MM.1S (cell line): ENCODE measurements at regions not wholly inside any gene's neighbourhood (a gene's known extent, or its start where the extent isn't known, plus 50 kb on each side); places are given as distances from the start of the nearest gene placed in this dataset.

Experiments
- DNase-seq: peaks from one replicate; pipeline ENCODE4 v3.0.0-alpha.2; 2015
- H2AFZ ChIP-seq: fragments of 300-600 bp; sonication (generic); 2 replicates; pipeline ENCODE4 v1.6.0; 2016; ENCODE audit warnings: antibody characterized with exemption, low read length
- H3F3A ChIP-seq: fragments of 300-600 bp; sonication (generic); 2 replicates; pipeline ENCODE4 v1.6.1; 2016; ENCODE audit warnings: mild to moderate bottlenecking, antibody characterized with exemption, low read length, moderate library complexity, mixed read lengths; ENCODE audit not compliant: insufficient read depth
- H3K27ac ChIP-seq: fragments of 300-600 bp; sonication (generic); 2 replicates; pipeline ENCODE4 v1.5.1; 2016; ENCODE audit warnings: mild to moderate bottlenecking, low read length
- H3K27me3 ChIP-seq: fragments of 300-600 bp; sonication (generic); replicated peaks from 2 replicates; pipeline ENCODE4 v1.6.0; 2016; ENCODE audit warnings: low read length; ENCODE audit not compliant: insufficient read depth
- H3K36me3 ChIP-seq: fragments of 300-600 bp; sonication (generic); replicated peaks from 2 replicates; pipeline ENCODE4 v1.6.1; 2016; ENCODE audit warnings: mild to moderate bottlenecking, low read length, mixed read lengths; ENCODE audit not compliant: insufficient read depth
- H3K4me1 ChIP-seq: fragments of 300-600 bp; sonication (generic); 2 replicates; pipeline ENCODE4 v1.6.1; 2016; ENCODE audit warnings: low read length, mixed read lengths
- H3K4me2 ChIP-seq: fragments of 300-600 bp; sonication (generic); 2 replicates; pipeline ENCODE4 v1.6.0; 2016; ENCODE audit warnings: low read depth, low read length
- H3K4me3 ChIP-seq: fragments of 300-600 bp; sonication (generic); 2 replicates; pipeline ENCODE4 v1.5.1; 2016; ENCODE audit warnings: low read length, mixed read lengths
- H3K79me2 ChIP-seq: fragments of 300-600 bp; sonication (generic); 2 replicates; pipeline ENCODE4 v1.6.1; 2016; ENCODE audit warnings: mixed run types, low read length, mixed read lengths
- H3K9ac ChIP-seq: fragments of 300-600 bp; sonication (generic); 2 replicates; pipeline ENCODE4 v1.6.1; 2016; ENCODE audit warnings: low read length, mixed read lengths
- H3K9me2 ChIP-seq: fragments of 300-600 bp; sonication (generic); replicated peaks from 2 replicates; pipeline ENCODE4 v1.6.1; 2016; ENCODE audit warnings: mild to moderate bottlenecking, low read length, mixed read lengths; ENCODE audit not compliant: insufficient read depth
- H3K9me3 ChIP-seq: fragments of 300-600 bp; sonication (generic); replicated peaks from 2 replicates; pipeline ENCODE4 v1.6.1; 2016; ENCODE audit warnings: mild to moderate bottlenecking, low read length, mixed read lengths; ENCODE audit not compliant: insufficient read depth
- H4K20me1 ChIP-seq: fragments of 300-600 bp; sonication (generic); 2 replicates; pipeline ENCODE4 v1.6.1; 2016; ENCODE audit warnings: mild to moderate bottlenecking, low read length, moderate library complexity, mixed read lengths; ENCODE audit not compliant: insufficient read depth
- EZH2 ChIP-seq: fragments of 300-600 bp; sonication (generic); optimal IDR thresholded peaks from 2 replicates; pipeline ENCODE3; 2017; ENCODE audit warnings: low read depth, mild to moderate bottlenecking, antibody characterized with exemption, low read length, mixed read lengths
- EZH2phosphoT487 ChIP-seq: fragments of 300-600 bp; sonication (generic); IDR thresholded peaks from 2 replicates; pipeline ENCODE4 v1.6.1; 2018; ENCODE audit warnings: antibody characterized with exemption, low read length
- TF ChIP-seq, protein P1 (sequence below): fragments of 300-600 bp; sonication (generic); IDR thresholded peaks from 2 replicates; pipeline ENCODE4 v1.5.1; 2016; ENCODE audit warnings: antibody characterized with exemption, low read length, mixed read lengths

- no peak for TF ChIP-seq EZH2phosphoT487
- no peak for TF ChIP-seq EZH2
- TF ChIP-seq, protein P1, sequence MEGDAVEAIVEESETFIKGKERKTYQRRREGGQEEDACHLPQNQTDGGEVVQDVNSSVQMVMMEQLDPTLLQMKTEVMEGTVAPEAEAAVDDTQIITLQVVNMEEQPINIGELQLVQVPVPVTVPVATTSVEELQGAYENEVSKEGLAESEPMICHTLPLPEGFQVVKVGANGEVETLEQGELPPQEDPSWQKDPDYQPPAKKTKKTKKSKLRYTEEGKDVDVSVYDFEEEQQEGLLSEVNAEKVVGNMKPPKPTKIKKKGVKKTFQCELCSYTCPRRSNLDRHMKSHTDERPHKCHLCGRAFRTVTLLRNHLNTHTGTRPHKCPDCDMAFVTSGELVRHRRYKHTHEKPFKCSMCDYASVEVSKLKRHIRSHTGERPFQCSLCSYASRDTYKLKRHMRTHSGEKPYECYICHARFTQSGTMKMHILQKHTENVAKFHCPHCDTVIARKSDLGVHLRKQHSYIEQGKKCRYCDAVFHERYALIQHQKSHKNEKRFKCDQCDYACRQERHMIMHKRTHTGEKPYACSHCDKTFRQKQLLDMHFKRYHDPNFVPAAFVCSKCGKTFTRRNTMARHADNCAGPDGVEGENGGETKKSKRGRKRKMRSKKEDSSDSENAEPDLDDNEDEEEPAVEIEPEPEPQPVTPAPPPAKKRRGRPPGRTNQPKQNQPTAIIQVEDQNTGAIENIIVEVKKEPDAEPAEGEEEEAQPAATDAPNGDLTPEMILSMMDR = no peak
- Histone ChIP-seq H3K4me3 (no peak overlapping the region), H3K4me2 (no peak overlapping the region), H3K9ac (no peak overlapping the region), H3K36me3 (no peaks in the 10 kb centered on the region), H3K9me2 (no peaks in the 10 kb centered on the region), H3K27ac (no peak overlapping the region), H3K27me3 (no peaks in the 10 kb centered on the region), H3K9me3 (no peaks in the 10 kb centered on the region), H2AFZ (no peak overlapping the region), H3K79me2 (no peaks in the 10 kb centered on the region), H4K20me1 (no peaks in the 10 kb centered on the region), H3K4me1 (no peaks in the 10 kb centered on the region), H3F3A (no peaks in the 10 kb centered on the region)
- DNase-seq = no peak
Observed at GRCh38 chr9:14479163-14479560, 165.2 kb upstream of the NFIB start.

- Histone ChIP-seq H3K79me2 (no peaks in the 10 kb centered on the region), H3K27ac (no peak overlapping the region)
Observed at GRCh38 chr9:14478175-14479162, 164.5 kb upstream of the NFIB start.

DNA sequence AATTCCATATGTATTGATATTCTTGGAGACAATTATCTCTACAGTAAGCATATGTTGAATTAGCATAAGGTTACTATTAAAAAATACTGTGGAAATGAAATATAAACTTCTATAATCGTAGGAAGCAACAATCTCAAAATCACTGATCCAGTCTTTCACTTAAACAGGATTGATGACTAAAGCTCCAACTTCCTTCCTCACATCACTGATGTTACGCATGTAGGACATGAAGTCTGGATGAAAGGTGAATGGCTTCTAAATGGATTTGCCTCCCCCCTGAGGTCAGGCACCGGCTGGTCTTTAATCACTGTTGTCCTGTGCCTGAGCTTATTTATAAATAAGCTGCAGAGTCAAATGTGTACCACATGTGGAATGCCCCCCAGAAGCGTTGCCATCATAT, 157.1 kb upstream of the NFIB start:
- H3K27me3 ChIP-seq = no peaks in the 10 kb centered on the region
- H3K4me2 ChIP-seq = no peak overlapping the region
- no peaks in the 10 kb centered on the region for H4K20me1 ChIP-seq
- no peak overlapping the region for H3K9ac ChIP-seq
- no peak for DNase-seq
- no peaks in the 10 kb centered on the region for H3K9me3 ChIP-seq
- H2AFZ ChIP-seq = no peak overlapping the region
- no peak overlapping the region for H3K27ac ChIP-seq
- H3F3A ChIP-seq = no peaks in the 10 kb centered on the region
- no peaks in the 10 kb centered on the region for H3K9me2 ChIP-seq
- H3K36me3 ChIP-seq = no peaks in the 10 kb centered on the region
- H3K4me3 ChIP-seq = no peak overlapping the region
- no peaks in the 10 kb centered on the region for H3K79me2 ChIP-seq
- H3K4me1 ChIP-seq = no peaks in the 10 kb centered on the region
- TF ChIP-seq EZH2 = no peak
- TF ChIP-seq, protein P1 = no peak
- TF ChIP-seq EZH2phosphoT487 = no peak

More at GRCh38 chr9:14478175-14479162, 164.5 kb upstream of the NFIB start:
- Histone ChIP-seq H3K4me3 (no peak overlapping the region), H3K9me3 (no peaks in the 10 kb centered on the region), H3K9ac (no peak overlapping the region), H3K4me2 (no peak overlapping the region), H2AFZ (no peak overlapping the region), H4K20me1 (no peaks in the 10 kb centered on the region), H3K4me1 (no peaks in the 10 kb centered on the region), H3F3A (no peaks in the 10 kb centered on the region), H3K27me3 (no peaks in the 10 kb centered on the region), H3K36me3 (no peaks in the 10 kb centered on the region), H3K9me2 (no peaks in the 10 kb centered on the region)
- TF ChIP-seq EZH2 (no peak), EZH2phosphoT487 (no peak)
- TF ChIP-seq, protein P1 = no peak
- DNase-seq = no peak
